ENCODE measurements at regions not wholly inside any gene's neighbourhood (a gene's known extent, or its start where the extent isn't known, plus 50 kb on each side); places are given as distances from the start of the nearest gene placed in this dataset.
A peak's percentile ranks its signal among the peaks of the same experiment; 100 is the strongest.

DNA sequence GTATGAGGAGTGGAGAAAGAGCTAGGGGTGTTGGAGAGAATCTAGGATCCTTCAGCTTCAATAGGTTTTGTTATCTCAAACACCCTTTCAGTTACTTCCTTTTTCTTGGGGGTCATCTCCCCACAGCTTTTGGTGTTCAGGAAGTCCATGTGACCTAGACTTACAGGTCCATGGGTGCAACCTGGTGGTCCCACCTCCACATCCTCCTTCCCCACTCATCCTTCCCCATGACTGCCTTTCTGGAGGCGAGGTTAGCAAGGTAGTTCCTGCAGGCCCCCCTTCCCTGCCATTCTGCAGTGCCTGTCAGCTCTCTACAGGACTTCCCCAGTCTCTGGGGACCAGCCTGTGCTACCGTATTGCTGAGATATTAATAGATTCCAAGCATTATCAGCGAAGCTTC is 107.6 kb downstream of the TMEM17 start:
- H3K27ac ChIP-seq (ENCODE audit: low read depth, low read length), result no peak overlapping the region
- no peak for TF ChIP-seq JUND (IDR thresholded peaks at IDR 0.05)
- no peak for TF ChIP-seq POLR2A (IDR thresholded peaks at IDR 0.05; ENCODE audit: borderline replicate concordance, extremely low read depth, insufficient read depth, insufficient read length)
- RAD21 ChIA-PET (ENCODE audit: low non-redundant PET in 1 of 2, low total read pairs in 2 of 2, uncharacterized antibody in 2 of 2, unreplicated experiment in 2 of 2), result no interaction called here
- H2AFZ ChIP-seq (ENCODE audit: low read depth, low read length, poor library complexity, severe bottlenecking), result peak overlapping the region; percentile 35
- H3K9ac ChIP-seq (ENCODE audit: low read length), result no peak overlapping the region
- no peak overlapping the region for H3K4me3 ChIP-seq (replicated peaks in 1 of 2; ENCODE audit: low read depth in 1 of 2, low read length in 2 of 2)
- no peaks in the 10 kb centered on the region for H4K20me1 ChIP-seq (ENCODE audit: insufficient read depth)
- ATAC-seq (no peak), DNase-seq (ENCODE audit: low read depth, low spot score) (no peak)
- H3K36me3 ChIP-seq (ENCODE audit: control insufficient read depth in 1 of 2, insufficient read depth in 2 of 2, low read length in 2 of 2), result no peaks in the 10 kb centered on the region
- CTCF ChIA-PET, result no interaction called here
- H3K4me1 ChIP-seq (ENCODE audit: control insufficient read depth in 1 of 2, insufficient read depth in 2 of 2, low read length in 2 of 2), result no peaks in the 10 kb centered on the region
- intact Hi-C loops (cut with micrococcal nuclease), result no loop called here
- no peaks in the 10 kb centered on the region for H3K9me3 ChIP-seq (ENCODE audit: control insufficient read depth in 1 of 2, insufficient read depth in 1 of 2, low read depth in 1 of 2, low read length in 2 of 2)
- H3K27me3 ChIP-seq (ENCODE audit: insufficient read depth, low read length), result no peaks in the 10 kb centered on the region
- H3K9me2 ChIP-seq (ENCODE audit: insufficient read depth), result no peaks in the 10 kb centered on the region
- H3K79me2 ChIP-seq (ENCODE audit: insufficient read depth, low read length), result no peaks in the 10 kb centered on the region
- no peak overlapping the region for H3K4me2 ChIP-seq (ENCODE audit: low read length)
- BruUV-seq (replicated peaks), result no TSS peak
- POLR2A ChIA-PET, result no interaction called here

DNA sequence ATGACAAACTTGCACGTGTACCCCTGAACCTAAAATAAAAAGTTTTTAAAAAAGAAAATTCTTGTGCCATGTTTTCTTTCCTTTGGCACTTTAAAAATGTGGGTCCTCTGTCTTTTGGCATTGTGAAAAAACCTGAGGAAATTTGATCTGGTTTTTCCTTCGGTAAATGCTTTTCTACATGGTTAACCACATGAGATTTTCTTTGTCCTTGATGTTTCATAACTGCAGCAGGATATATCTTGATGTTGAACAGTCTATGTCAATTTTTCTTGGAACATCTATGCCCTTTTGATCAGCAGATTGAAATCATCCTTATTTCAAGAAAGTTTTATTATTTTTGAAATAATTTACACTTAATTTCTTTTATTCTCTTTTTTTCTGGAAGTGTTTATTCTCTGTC is 109.1 kb downstream of the TMEM17 start:
- H3K4me1 ChIP-seq (ENCODE audit: control insufficient read depth in 1 of 2, insufficient read depth in 2 of 2, low read length in 2 of 2), result no peaks in the 10 kb centered on the region
- ATAC-seq, result no peak
- no peak overlapping the region for H3K4me2 ChIP-seq (ENCODE audit: low read length)
- no peaks in the 10 kb centered on the region for H3K36me3 ChIP-seq (ENCODE audit: control insufficient read depth in 1 of 2, insufficient read depth in 2 of 2, low read length in 2 of 2)
- no peak for DNase-seq (ENCODE audit: low read depth, low spot score)
- H3K9me2 ChIP-seq (ENCODE audit: insufficient read depth), result no peaks in the 10 kb centered on the region
- H3K9ac ChIP-seq (ENCODE audit: low read length), result no peak overlapping the region
- H3K9me3 ChIP-seq (ENCODE audit: control insufficient read depth in 1 of 2, insufficient read depth in 1 of 2, low read depth in 1 of 2, low read length in 2 of 2), result no peaks in the 10 kb centered on the region
- TF ChIP-seq JUND (IDR thresholded peaks at IDR 0.05) (no peak), POLR2A (IDR thresholded peaks at IDR 0.05; ENCODE audit: borderline replicate concordance, extremely low read depth, insufficient read depth, insufficient read length) (no peak), EZH2phosphoT487 (IDR thresholded peaks at IDR 0.05; ENCODE audit: borderline replicate concordance) (no peak), EZH2 (IDR thresholded peaks at IDR 0.05) (no peak), TCF7L2 (IDR thresholded peaks at IDR 0.05; ENCODE audit: borderline replicate concordance, extremely low read depth, insufficient read depth, insufficient read length) (no peak), ZFX (IDR thresholded peaks at IDR 0.05) (no peak), YY1 (IDR thresholded peaks at IDR 0.05; ENCODE audit: extremely low read depth, insufficient replicate concordance, low read depth, low read length) (no peak), CEBPB (IDR thresholded peaks at IDR 0.05; ENCODE audit: low read depth) (no peak)
- TF ChIP-seq, protein P1, sequence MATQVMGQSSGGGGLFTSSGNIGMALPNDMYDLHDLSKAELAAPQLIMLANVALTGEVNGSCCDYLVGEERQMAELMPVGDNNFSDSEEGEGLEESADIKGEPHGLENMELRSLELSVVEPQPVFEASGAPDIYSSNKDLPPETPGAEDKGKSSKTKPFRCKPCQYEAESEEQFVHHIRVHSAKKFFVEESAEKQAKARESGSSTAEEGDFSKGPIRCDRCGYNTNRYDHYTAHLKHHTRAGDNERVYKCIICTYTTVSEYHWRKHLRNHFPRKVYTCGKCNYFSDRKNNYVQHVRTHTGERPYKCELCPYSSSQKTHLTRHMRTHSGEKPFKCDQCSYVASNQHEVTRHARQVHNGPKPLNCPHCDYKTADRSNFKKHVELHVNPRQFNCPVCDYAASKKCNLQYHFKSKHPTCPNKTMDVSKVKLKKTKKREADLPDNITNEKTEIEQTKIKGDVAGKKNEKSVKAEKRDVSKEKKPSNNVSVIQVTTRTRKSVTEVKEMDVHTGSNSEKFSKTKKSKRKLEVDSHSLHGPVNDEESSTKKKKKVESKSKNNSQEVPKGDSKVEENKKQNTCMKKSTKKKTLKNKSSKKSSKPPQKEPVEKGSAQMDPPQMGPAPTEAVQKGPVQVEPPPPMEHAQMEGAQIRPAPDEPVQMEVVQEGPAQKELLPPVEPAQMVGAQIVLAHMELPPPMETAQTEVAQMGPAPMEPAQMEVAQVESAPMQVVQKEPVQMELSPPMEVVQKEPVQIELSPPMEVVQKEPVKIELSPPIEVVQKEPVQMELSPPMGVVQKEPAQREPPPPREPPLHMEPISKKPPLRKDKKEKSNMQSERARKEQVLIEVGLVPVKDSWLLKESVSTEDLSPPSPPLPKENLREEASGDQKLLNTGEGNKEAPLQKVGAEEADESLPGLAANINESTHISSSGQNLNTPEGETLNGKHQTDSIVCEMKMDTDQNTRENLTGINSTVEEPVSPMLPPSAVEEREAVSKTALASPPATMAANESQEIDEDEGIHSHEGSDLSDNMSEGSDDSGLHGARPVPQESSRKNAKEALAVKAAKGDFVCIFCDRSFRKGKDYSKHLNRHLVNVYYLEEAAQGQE (IDR thresholded peaks at IDR 0.05; ENCODE audit: low read depth), result no peak
- no peak overlapping the region for H3K27ac ChIP-seq (ENCODE audit: low read depth, low read length)
- ChIA-PET POLR2A (no interaction called here), RAD21 (ENCODE audit: low non-redundant PET in 1 of 2, low total read pairs in 2 of 2, uncharacterized antibody in 2 of 2, unreplicated experiment in 2 of 2) (no interaction called here), CTCF (no interaction called here)
- no peak overlapping the region for H2AFZ ChIP-seq (ENCODE audit: low read depth, low read length, poor library complexity, severe bottlenecking)
- no peaks in the 10 kb centered on the region for H3K79me2 ChIP-seq (ENCODE audit: insufficient read depth, low read length)
- no TSS peak for BruUV-seq (replicated peaks)
- no peaks in the 10 kb centered on the region for H4K20me1 ChIP-seq (ENCODE audit: insufficient read depth)
- no peaks in the 10 kb centered on the region for H3K27me3 ChIP-seq (ENCODE audit: insufficient read depth, low read length)
- H3K4me3 ChIP-seq (replicated peaks in 1 of 2; ENCODE audit: low read depth in 1 of 2, low read length in 2 of 2), result no peak overlapping the region
- intact Hi-C loops (cut with micrococcal nuclease), result no loop called here

All from HCT116 (cell line).